HG02852 (cell line): ENCODE measurements at regions not wholly inside any gene's neighbourhood (a gene's known extent, or its start where the extent isn't known, plus 50 kb on each side); places are given as distances from the start of the nearest gene placed in this dataset.
"Not testable (repeated sequence)": the region's sequence is repeated elsewhere in the genome, so short reads cannot be mapped to it uniquely, and the experiment has no call there.

ENCODE experiments used
- ATAC-seq: cut with Tn5 transposase; IDR thresholded peaks from one replicate; pipeline ENCODE4 v1.9.1; 2021; ENCODE audit warnings: mild to moderate bottlenecking, moderate library complexity; ENCODE audit not compliant: unreplicated experiment

GRCh38 chr14:56996721-56997399 is 186.6 kb upstream of the OTX2 start:
- no peak for ATAC-seq

- no peak for ATAC-seq
Measured at GRCh38 chr14:56995010-56995409, 184.7 kb upstream of the OTX2 start.

GRCh38 chr14:56992332-56992820 is 182.1 kb upstream of the OTX2 start:
- ATAC-seq, result no peak

GRCh38 chr14:56990991-56991627 is 180.8 kb upstream of the OTX2 start:
- not testable (repeated sequence) for ATAC-seq

GRCh38 chr14:56989359-56989758 is 179.1 kb upstream of the OTX2 start:
- no peak for ATAC-seq

GRCh38 chr14:56979936-56980335 is 169.7 kb upstream of the OTX2 start:
- no peak for ATAC-seq

- no peak for ATAC-seq
Measured at GRCh38 chr14:56976211-56976610, 165.9 kb upstream of the OTX2 start.

- ATAC-seq, result no peak
Measured at GRCh38 chr14:56975521-56975920, 165.2 kb upstream of the OTX2 start.

GRCh38 chr14:56972948-56973347 is 162.7 kb upstream of the OTX2 start:
- ATAC-seq, result no peak

- no peak for ATAC-seq
Measured at GRCh38 chr14:56964895-56965294, 154.6 kb upstream of the OTX2 start.

GRCh38 chr14:56963381-56963780 is 153.1 kb upstream of the OTX2 start:
- ATAC-seq, result no peak

- no peak for ATAC-seq
Measured at GRCh38 chr14:56962444-56963080, 152.3 kb upstream of the OTX2 start.

- ATAC-seq, result no peak
Measured at GRCh38 chr14:56959869-56960268, 149.6 kb upstream of the OTX2 start.

GRCh38 chr14:56959121-56959520 is 148.8 kb upstream of the OTX2 start:
- no peak for ATAC-seq

- ATAC-seq, result no peak
Measured at GRCh38 chr14:56956182-56956581, 145.9 kb upstream of the OTX2 start.

GRCh38 chr14:56955745-56956144 is 145.5 kb upstream of the OTX2 start:
- ATAC-seq, result no peak

GRCh38 chr14:56953884-56954283 is 143.6 kb upstream of the OTX2 start:
- no peak for ATAC-seq

GRCh38 chr14:56952766-56953473 is 142.6 kb upstream of the OTX2 start:
- no peak for ATAC-seq

GRCh38 chr14:56949828-56950227 is 139.5 kb upstream of the OTX2 start:
- no peak for ATAC-seq

- ATAC-seq, result no peak
Measured at GRCh38 chr14:56945291-56945690, 135.0 kb upstream of the OTX2 start.

GRCh38 chr14:56944397-56944796 is 134.1 kb upstream of the OTX2 start:
- no peak for ATAC-seq
